Stimulated activated effector memory CD8-positive, alpha-beta T cell treated with anti-CD3 and anti-CD28 coated beads, Interleukin-12 subunit alpha, Interleukin-12 subunit beta, amount 100 ng/mL, for 72 hours (primary cell): ENCODE measurements at regions not wholly inside any gene's neighbourhood (a gene's known extent, or its start where the extent isn't known, plus 50 kb on each side); places are given as distances from the start of the nearest gene placed in this dataset.

Experiments
- ATAC-seq: fragments of 150-1000 bp; cut with Tn5 transposase; 2 replicates; pipeline ENCODE4 v1.10.0; 2021
- DNase-seq, 2 donors: peaks; one replicate each; pipeline ENCODE4 v3.0.0; 2021 to 2022; ENCODE audit warnings: low spot score in 2 of 2
- H3K27ac Mint-ChIP-seq: one replicate; pipeline ENCODE4 v1.8.0; 2022; ENCODE audit warnings: mild to moderate bottlenecking, mixed read lengths
- H3K36me3 Mint-ChIP-seq: one replicate; pipeline ENCODE4 v1.8.0; 2022; ENCODE audit warnings: mild to moderate bottlenecking, mixed read lengths
- H3K4me1 Mint-ChIP-seq: one replicate; pipeline ENCODE4 v1.8.0; 2022; ENCODE audit warnings: mixed read lengths
- H3K4me3 Mint-ChIP-seq: one replicate; pipeline ENCODE4 v1.8.0; 2022; ENCODE audit warnings: mild to moderate bottlenecking, mixed read lengths
- H3K9me3 Mint-ChIP-seq: one replicate; pipeline ENCODE4 v1.8.0; 2022; ENCODE audit warnings: mixed read lengths

GRCh38 chr4:100070868-100071267 is 119.4 kb downstream of the DDIT4L start:
- H3K4me3 Mint-ChIP-seq, result no peak overlapping the region
- H3K9me3 Mint-ChIP-seq, result no peaks in the 10 kb centered on the region
- no peaks in the 10 kb centered on the region for H3K36me3 Mint-ChIP-seq
- DNase-seq (no peak), ATAC-seq (no peak)
- no peak overlapping the region for H3K27ac Mint-ChIP-seq
- no peaks in the 10 kb centered on the region for H3K4me1 Mint-ChIP-seq

GRCh38 chr4:100069207-100069606 is 119.1 kb upstream of the H2AZ1 start:
- Mint-ChIP-seq H3K27ac (no peak overlapping the region), H3K36me3 (no peaks in the 10 kb centered on the region), H3K9me3 (no peaks in the 10 kb centered on the region), H3K4me1 (no peaks in the 10 kb centered on the region), H3K4me3 (no peak overlapping the region)
- ATAC-seq (no peak), DNase-seq (no peak)

- Mint-ChIP-seq H3K4me3 (no peak overlapping the region), H3K9me3 (no peaks in the 10 kb centered on the region), H3K36me3 (no peaks in the 10 kb centered on the region), H3K27ac (no peak overlapping the region), H3K4me1 (no peaks in the 10 kb centered on the region)
- DNase-seq, result no peak
- ATAC-seq, result no peak
Observed at GRCh38 chr4:100067255-100067654, 117.2 kb upstream of the H2AZ1 start.

DNA sequence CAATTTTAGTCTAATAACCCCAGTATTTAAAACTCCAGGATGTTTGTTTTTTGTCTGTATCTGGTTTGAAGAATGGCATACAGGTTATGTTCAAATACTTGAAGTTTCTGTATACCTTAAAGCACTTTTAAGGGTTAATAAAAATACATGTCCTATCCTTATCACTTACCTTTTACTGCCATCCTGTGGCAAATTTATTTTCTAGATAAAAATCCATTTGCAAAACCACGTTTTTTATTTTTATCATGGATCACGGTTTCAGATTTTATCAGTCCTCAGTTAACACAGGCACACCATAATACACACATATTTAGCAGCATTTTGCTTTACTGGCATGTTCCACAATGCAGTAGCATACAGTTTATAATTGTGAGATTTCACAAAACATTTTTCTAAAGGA is 113.3 kb upstream of the H2AZ1 start:
- ATAC-seq, result no peak
- Mint-ChIP-seq H3K4me1 (no peaks in the 10 kb centered on the region), H3K9me3 (no peaks in the 10 kb centered on the region), H3K36me3 (no peaks in the 10 kb centered on the region), H3K4me3 (no peak overlapping the region), H3K27ac (no peak overlapping the region)
- no peak for DNase-seq

GRCh38 chr4:100062921-100063320 is 112.8 kb upstream of the H2AZ1 start:
- no peak overlapping the region for H3K4me3 Mint-ChIP-seq
- DNase-seq, result no peak

GRCh38 chr4:100061835-100062234 is 111.8 kb upstream of the H2AZ1 start:
- no peaks in the 10 kb centered on the region for H3K4me1 Mint-ChIP-seq
- H3K9me3 Mint-ChIP-seq, result no peaks in the 10 kb centered on the region
- H3K4me3 Mint-ChIP-seq, result no peak overlapping the region
- ATAC-seq (no peak), DNase-seq (no peak)
- H3K36me3 Mint-ChIP-seq, result no peaks in the 10 kb centered on the region
- no peak overlapping the region for H3K27ac Mint-ChIP-seq

More at GRCh38 chr4:100062921-100063320, 112.8 kb upstream of the H2AZ1 start:
- Mint-ChIP-seq H3K9me3 (no peaks in the 10 kb centered on the region), H3K36me3 (no peaks in the 10 kb centered on the region), H3K4me1 (no peaks in the 10 kb centered on the region), H3K27ac (no peak overlapping the region)
- ATAC-seq, result no peak

DNA sequence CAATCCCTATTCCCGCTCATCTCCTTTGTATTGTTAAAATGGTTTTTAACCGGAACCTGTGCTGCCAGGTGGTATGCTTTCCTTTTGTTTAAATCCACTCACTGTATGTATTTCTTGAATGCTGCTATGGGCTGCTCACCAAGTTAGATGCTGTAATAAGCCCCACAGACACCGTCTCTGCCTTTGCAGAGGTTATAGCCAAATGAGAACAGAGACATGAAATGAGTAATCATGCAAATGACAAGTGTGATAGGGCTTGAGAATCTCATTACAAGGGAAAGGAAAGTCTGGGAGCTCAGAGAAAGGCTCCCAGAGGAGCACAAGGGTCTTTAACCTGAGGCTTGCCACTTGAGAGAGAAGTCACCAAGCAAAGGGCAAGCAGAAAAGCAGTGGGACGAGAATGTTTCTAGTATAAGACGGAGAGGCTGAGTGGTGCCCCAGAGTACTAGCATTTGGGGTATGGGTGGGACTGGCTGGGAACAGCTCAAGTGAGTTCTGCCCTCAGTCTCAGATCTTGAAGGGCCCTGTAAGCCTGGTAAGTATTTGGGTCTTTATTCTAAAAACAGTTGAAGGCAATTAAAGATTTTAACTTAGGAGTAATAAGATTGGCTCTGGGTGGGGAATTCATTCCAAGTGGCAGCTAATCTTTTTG is 110.8 kb upstream of the H2AZ1 start:
- Mint-ChIP-seq H3K27ac (no peak overlapping the region), H3K9me3 (no peaks in the 10 kb centered on the region), H3K4me1 (no peaks in the 10 kb centered on the region), H3K4me3 (no peak overlapping the region), H3K36me3 (no peaks in the 10 kb centered on the region)
- DNase-seq, result no peak
- peak; percentile 40 for ATAC-seq

- H3K4me1 Mint-ChIP-seq, result no peaks in the 10 kb centered on the region
- H3K27ac Mint-ChIP-seq, result no peak overlapping the region
- no peak overlapping the region for H3K4me3 Mint-ChIP-seq
- H3K9me3 Mint-ChIP-seq, result no peaks in the 10 kb centered on the region
- ATAC-seq, result no peak
- no peaks in the 10 kb centered on the region for H3K36me3 Mint-ChIP-seq
- DNase-seq, result no peak
Observed at GRCh38 chr4:100059467-100059866, 109.4 kb upstream of the H2AZ1 start.

DNA sequence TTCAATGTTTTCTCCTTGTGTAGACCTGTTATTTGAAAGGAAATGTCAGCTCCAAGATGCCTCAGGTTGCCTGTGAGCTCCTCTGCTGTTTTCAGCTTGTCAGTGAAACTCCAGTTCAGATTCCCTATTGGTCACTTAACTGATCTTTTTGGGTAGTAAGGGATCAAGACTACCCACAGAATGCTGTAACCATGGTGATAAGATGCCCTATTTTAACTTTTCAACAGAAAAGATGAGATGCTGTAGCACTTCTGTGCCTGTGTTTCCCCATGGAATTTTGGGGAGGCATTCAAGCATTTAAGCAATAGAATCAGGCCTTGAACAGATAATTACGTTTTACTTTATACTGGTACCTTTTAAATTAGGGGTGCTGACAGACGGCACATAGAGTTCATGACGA is 106.6 kb upstream of the H2AZ1 start:
- no peak overlapping the region for H3K4me3 Mint-ChIP-seq
- no peaks in the 10 kb centered on the region for H3K4me1 Mint-ChIP-seq
- no peaks in the 10 kb centered on the region for H3K36me3 Mint-ChIP-seq
- H3K9me3 Mint-ChIP-seq, result no peaks in the 10 kb centered on the region
- no peak for ATAC-seq
- no peak for DNase-seq
- H3K27ac Mint-ChIP-seq, result no peak overlapping the region

DNA sequence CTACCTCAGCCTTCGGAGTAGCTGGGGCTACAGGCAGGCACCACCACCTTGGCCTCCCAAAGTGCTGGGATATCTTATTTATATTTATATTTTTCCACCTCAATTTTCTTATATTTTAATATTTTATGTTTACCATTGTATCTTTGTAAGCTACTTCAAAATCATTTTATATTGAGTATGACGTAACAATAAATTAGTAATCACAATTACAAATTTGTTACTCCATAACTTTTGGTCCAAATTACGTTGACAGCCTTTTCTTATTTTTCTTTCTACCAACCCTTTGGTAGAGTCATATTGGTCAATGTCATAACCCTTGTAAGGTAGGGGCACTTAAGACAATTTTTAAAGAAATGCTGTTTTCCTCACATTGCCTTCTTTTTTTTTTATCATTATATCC is 104.0 kb upstream of the H2AZ1 start:
- Mint-ChIP-seq H3K9me3 (no peaks in the 10 kb centered on the region), H3K27ac (no peak overlapping the region), H3K36me3 (no peaks in the 10 kb centered on the region), H3K4me3 (no peak overlapping the region), H3K4me1 (no peaks in the 10 kb centered on the region)
- DNase-seq (no peak), ATAC-seq (no peak)

DNA sequence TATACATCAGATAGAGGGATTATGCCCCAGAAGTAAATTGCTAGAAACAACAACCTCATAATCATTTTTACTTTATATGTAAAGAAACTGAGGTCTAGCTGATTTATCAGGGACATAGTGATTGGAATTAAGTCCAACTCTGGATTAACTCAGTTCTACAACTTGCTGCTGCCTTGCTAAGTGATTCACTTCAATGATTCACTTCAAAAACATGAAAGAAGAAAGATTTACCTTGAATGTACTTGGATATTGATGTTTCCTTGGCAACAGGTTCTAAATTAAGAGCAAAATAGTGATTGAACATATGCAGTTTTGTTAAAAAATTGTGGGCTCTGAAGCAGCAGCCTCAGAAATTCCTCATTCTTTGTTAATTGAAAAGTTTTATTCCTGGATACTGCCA is 99.8 kb upstream of the H2AZ1 start:
- Mint-ChIP-seq H3K4me3 (no peak overlapping the region), H3K27ac (no peak overlapping the region), H3K9me3 (no peaks in the 10 kb centered on the region), H3K4me1 (no peaks in the 10 kb centered on the region), H3K36me3 (no peaks in the 10 kb centered on the region)
- ATAC-seq, result no peak
- DNase-seq, result no peak

GRCh38 chr4:100042711-100043110 is 92.6 kb upstream of the H2AZ1 start:
- Mint-ChIP-seq H3K27ac (no peak overlapping the region), H3K4me1 (no peaks in the 10 kb centered on the region), H3K9me3 (no peaks in the 10 kb centered on the region)

GRCh38 chr4:100042235-100042634 is 92.2 kb upstream of the H2AZ1 start:
- DNase-seq (no peak), ATAC-seq (no peak)
- no peaks in the 10 kb centered on the region for H3K36me3 Mint-ChIP-seq

More at GRCh38 chr4:100042711-100043110, 92.6 kb upstream of the H2AZ1 start:
- Mint-ChIP-seq H3K4me3 (no peak overlapping the region), H3K36me3 (no peaks in the 10 kb centered on the region)
- ATAC-seq, result no peak
- no peak for DNase-seq

DNA sequence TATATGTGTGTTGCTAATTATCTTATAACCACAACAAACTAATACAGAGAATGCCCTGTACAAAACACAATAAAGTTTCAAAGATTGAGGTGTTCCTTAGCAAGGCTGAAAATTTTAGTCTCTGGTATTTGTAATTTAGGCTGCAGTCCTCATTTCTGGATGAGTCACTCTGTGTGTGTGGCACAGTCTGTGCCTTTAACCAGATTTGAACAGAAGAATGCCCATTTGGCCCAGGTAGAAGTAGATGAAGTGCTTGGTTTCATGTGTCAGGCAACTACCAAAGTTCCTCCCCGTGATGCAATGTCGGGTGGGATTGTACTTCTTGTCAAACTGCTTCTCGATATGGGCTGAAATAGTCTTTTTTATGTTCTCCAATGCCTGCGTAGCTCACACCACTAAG is 91.6 kb upstream of the H2AZ1 start:
- Mint-ChIP-seq H3K4me1 (no peaks in the 10 kb centered on the region), H3K36me3 (no peaks in the 10 kb centered on the region), H3K27ac (no peak overlapping the region), H3K9me3 (no peaks in the 10 kb centered on the region), H3K4me3 (no peak overlapping the region)
- ATAC-seq (no peak), DNase-seq (no peak)

More at GRCh38 chr4:100042235-100042634, 92.2 kb upstream of the H2AZ1 start:
- no peaks in the 10 kb centered on the region for H3K4me1 Mint-ChIP-seq
- no peak overlapping the region for H3K4me3 Mint-ChIP-seq
- no peak overlapping the region for H3K27ac Mint-ChIP-seq
- H3K9me3 Mint-ChIP-seq, result no peaks in the 10 kb centered on the region

DNA sequence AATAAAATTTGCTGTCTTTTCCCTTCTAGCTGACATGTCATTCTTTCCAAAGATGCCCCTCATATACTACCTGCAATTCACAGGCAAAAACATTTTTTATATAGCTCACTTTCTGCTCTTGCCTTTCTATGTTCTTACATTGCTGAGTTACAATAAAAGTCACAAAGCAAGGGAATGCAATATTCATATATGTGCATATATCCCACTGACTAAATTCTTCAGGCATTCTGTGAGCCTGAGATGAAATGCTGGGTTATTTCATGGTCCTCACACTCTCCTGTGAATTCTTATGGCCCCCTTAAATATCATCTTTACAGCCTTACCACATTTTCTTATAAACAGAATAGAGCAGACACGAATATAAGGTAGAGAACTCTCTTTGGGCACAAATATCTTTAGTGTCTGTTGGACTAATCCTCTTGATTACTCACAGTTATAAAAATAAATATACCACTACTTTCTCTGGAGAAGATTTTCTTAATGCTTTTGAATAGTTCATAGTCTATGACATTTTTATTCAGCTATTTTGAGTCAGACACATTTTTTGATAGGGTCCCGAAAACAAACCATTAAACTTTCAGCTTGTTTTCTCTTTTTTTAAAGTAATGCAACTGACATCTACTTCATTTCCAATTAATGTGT is 84.1 kb upstream of the H2AZ1 start:
- ATAC-seq (no peak), DNase-seq (no peak)
- Mint-ChIP-seq H3K4me1 (no peaks in the 10 kb centered on the region), H3K27ac (no peak overlapping the region), H3K4me3 (no peak overlapping the region), H3K36me3 (no peaks in the 10 kb centered on the region), H3K9me3 (no peaks in the 10 kb centered on the region)

GRCh38 chr4:100026066-100026465 is 76.0 kb upstream of the H2AZ1 start:
- H3K9me3 Mint-ChIP-seq, result no peaks in the 10 kb centered on the region
- no peak overlapping the region for H3K27ac Mint-ChIP-seq
- no peak overlapping the region for H3K4me3 Mint-ChIP-seq
- H3K4me1 Mint-ChIP-seq, result no peaks in the 10 kb centered on the region
- DNase-seq (no peak), ATAC-seq (no peak)
- H3K36me3 Mint-ChIP-seq, result no peaks in the 10 kb centered on the region
